Neuronal stem cell (in vitro differentiated cells): ENCODE measurements at regions not wholly inside any gene's neighbourhood (a gene's known extent, or its start where the extent isn't known, plus 50 kb on each side); places are given as distances from the start of the nearest gene placed in this dataset.

Experiments
- DNase-seq: peaks from one replicate; pipeline ENCODE4 v3.0.0-alpha.2; 2013; ENCODE audit warnings: low spot score
- H2AFZ ChIP-seq: one replicate; pipeline ENCODE4 v1.6.1; 2013; ENCODE audit warnings: mild to moderate bottlenecking, low read length, inconsistent platforms
- H2AK5ac ChIP-seq: 2 replicates; pipeline ENCODE4 v1.6.1; 2013; ENCODE audit warnings: low read depth, mild to moderate bottlenecking, inconsistent platforms, low read length, moderate library complexity, mixed read lengths
- H2BK120ac ChIP-seq: 2 replicates; pipeline ENCODE4 v1.6.1; 2013; ENCODE audit warnings: low read depth, mild to moderate bottlenecking, inconsistent platforms, low read length, moderate library complexity, mixed read lengths
- H2BK12ac ChIP-seq: one replicate; pipeline ENCODE4 v1.6.1; 2013; ENCODE audit warnings: low read length, inconsistent platforms
- H2BK15ac ChIP-seq: 2 replicates; pipeline ENCODE4 v1.6.1; 2013; ENCODE audit warnings: mild to moderate bottlenecking, low read length, inconsistent platforms, mixed read lengths
- H2BK5ac ChIP-seq: one replicate; pipeline ENCODE4 v1.6.1; 2013; ENCODE audit warnings: inconsistent platforms, mild to moderate bottlenecking, low read length, moderate library complexity
- H3K14ac ChIP-seq: one replicate; pipeline ENCODE4 v1.6.1; 2013; ENCODE audit warnings: low read length, inconsistent platforms
- H3K18ac ChIP-seq: 2 replicates; pipeline ENCODE4 v1.6.1; 2013; ENCODE audit warnings: low read length, inconsistent platforms
- H3K23ac ChIP-seq: 2 replicates; pipeline ENCODE4 v1.6.1; 2013; ENCODE audit warnings: low read depth, mild to moderate bottlenecking, mixed read lengths, low read length, inconsistent platforms; ENCODE audit not compliant: poor library complexity
- H3K27ac ChIP-seq: replicated peaks from 3 replicates; pipeline ENCODE4 v1.5.1; 2013; ENCODE audit warnings: low read length, inconsistent platforms
- H3K27me3 ChIP-seq, 3 experiments: 2 replicates each; pipeline ENCODE4 v1.6.1; 2013; ENCODE audit warnings: low read length in 3 of 3, mild to moderate bottlenecking in 2 of 3, inconsistent platforms in 1 of 3, low read depth in 1 of 3, mixed read lengths in 1 of 3, moderate library complexity in 1 of 3; ENCODE audit not compliant: control insufficient read depth in 3 of 3, insufficient read depth in 3 of 3
- H3K36me3 ChIP-seq, 2 donors: replicated peaks in 1 of 2; 2 replicates each; pipeline ENCODE4 v1.6.1; 2013; ENCODE audit warnings: low read length in 2 of 2; ENCODE audit not compliant: control insufficient read depth in 2 of 2, insufficient read depth in 2 of 2
- H3K4ac ChIP-seq: 2 replicates; pipeline ENCODE4 v1.6.1; 2013; ENCODE audit warnings: inconsistent platforms, mild to moderate bottlenecking, low read length, moderate library complexity
- H3K4me1 ChIP-seq, 2 donors: 1 replicate in 1 of 2; 2 replicates in 1 of 2; pipeline ENCODE4 v1.6.1; 2013; ENCODE audit warnings: low read length in 2 of 2, low read depth in 1 of 2; ENCODE audit not compliant: control insufficient read depth in 2 of 2, insufficient read depth in 1 of 2
- H3K4me2 ChIP-seq: one replicate; pipeline ENCODE4 v1.6.1; 2013; ENCODE audit warnings: mild to moderate bottlenecking, low read length, inconsistent platforms; ENCODE audit not compliant: insufficient read depth, poor library complexity, severe bottlenecking
- H3K4me3 ChIP-seq, 2 donors: 2 replicates each; pipeline ENCODE4 v1.5.1; 2013; ENCODE audit warnings: low read length in 2 of 2, mild to moderate bottlenecking in 2 of 2, inconsistent platforms in 1 of 2, moderate library complexity in 1 of 2
- H3K79me1 ChIP-seq: one replicate; pipeline ENCODE4 v1.6.1; 2013; ENCODE audit warnings: low read depth, mild to moderate bottlenecking, inconsistent platforms, low read length, moderate library complexity
- H3K9ac ChIP-seq: one replicate; pipeline ENCODE4 v1.6.1; 2013; ENCODE audit warnings: mild to moderate bottlenecking, low read depth, low read length, inconsistent platforms; ENCODE audit not compliant: poor library complexity
- H3K9me3 ChIP-seq, 2 donors: replicated peaks in 1 of 2; 2 replicates each; pipeline versions ENCODE3 to v1.6.1; 2013; ENCODE audit warnings: low read length in 2 of 2, mild to moderate bottlenecking in 2 of 2, inconsistent platforms in 1 of 2, low read depth in 1 of 2, mixed read lengths in 1 of 2, moderate library complexity in 1 of 2; ENCODE audit not compliant: control insufficient read depth in 2 of 2, insufficient read depth in 1 of 2
- H4K8ac ChIP-seq: one replicate; pipeline ENCODE4 v1.6.1; 2013; ENCODE audit warnings: low read depth, mild to moderate bottlenecking, inconsistent platforms, low read length, moderate library complexity
- H4K91ac ChIP-seq: one replicate; pipeline ENCODE4 v1.6.1; 2013; ENCODE audit warnings: low read length, low read depth, mild to moderate bottlenecking, inconsistent platforms; ENCODE audit not compliant: poor library complexity
- WGBS, 2 donors: extraction: QIAGEN DNeasy Blood & Tissue Kit; methylation state at CpG; one replicate each; pipeline ENCODE4 v1.1.7; 2013; ENCODE audit warnings: missing lambda C conversion rate in 2 of 2, mixed read lengths in 1 of 2; ENCODE audit not compliant: insufficient read length in 2 of 2, insufficient replicate concordance in 1 of 2; ENCODE audit errors: extremely low coverage in 2 of 2; 5-methylcytosine and 5-hydroxymethylcytosine counted together

DNA sequence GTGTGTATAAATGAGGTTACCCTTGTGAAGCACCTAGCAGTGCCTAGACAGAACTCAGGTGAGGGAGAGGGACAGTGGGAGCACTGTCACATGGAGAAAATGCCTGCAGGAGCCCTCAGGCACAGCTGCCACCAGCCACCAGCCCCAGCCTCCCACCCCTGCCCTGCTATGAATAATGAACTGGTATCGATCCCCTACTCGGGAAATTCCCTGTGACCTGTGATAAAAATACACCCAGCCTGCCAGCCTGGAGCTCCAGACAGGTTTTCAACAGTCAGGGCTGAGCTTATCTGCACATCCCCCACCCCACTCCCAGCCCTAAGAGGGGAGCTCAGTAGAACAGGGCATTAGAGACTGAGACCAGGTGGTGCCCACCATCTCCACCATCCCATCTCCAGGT lies 159.6 kb upstream of the PJA1 start:
- peaks cover 0 to 3% (median 0%) of the 10 kb centered on the region in 3 experiments for H3K27me3 ChIP-seq
- no peak overlapping the region for H2BK120ac ChIP-seq
- no peak overlapping the region for H3K27ac ChIP-seq
- no peak overlapping the region for H2BK15ac ChIP-seq
- H3K4me1 ChIP-seq = peaks cover 0 to 7% of the 10 kb centered on the region in 2 donors
- H3K14ac ChIP-seq = no peak overlapping the region
- H2AK5ac ChIP-seq = no peak overlapping the region
- no peak for DNase-seq
- H3K23ac ChIP-seq = no peak overlapping the region
- no peak overlapping the region for H3K4me2 ChIP-seq
- H3K9ac ChIP-seq = no peak overlapping the region
- no peak overlapping the region for H3K4ac ChIP-seq
- H2BK12ac ChIP-seq = no peak overlapping the region
- no peak overlapping the region for H2AFZ ChIP-seq
- WGBS, 2 donors = no CpG with 5 or more reads among the region's 2 CpGs
- H3K4me3 ChIP-seq = no peak overlapping the region
- no peak overlapping the region for H4K8ac ChIP-seq
- no peaks in the 10 kb centered on the region for H3K79me1 ChIP-seq
- H3K36me3 ChIP-seq = no peaks in the 10 kb centered on the region
- H4K91ac ChIP-seq = no peak overlapping the region
- no peak overlapping the region for H2BK5ac ChIP-seq
- H3K9me3 ChIP-seq = no peaks in the 10 kb centered on the region
- H3K18ac ChIP-seq = no peak overlapping the region

DNA sequence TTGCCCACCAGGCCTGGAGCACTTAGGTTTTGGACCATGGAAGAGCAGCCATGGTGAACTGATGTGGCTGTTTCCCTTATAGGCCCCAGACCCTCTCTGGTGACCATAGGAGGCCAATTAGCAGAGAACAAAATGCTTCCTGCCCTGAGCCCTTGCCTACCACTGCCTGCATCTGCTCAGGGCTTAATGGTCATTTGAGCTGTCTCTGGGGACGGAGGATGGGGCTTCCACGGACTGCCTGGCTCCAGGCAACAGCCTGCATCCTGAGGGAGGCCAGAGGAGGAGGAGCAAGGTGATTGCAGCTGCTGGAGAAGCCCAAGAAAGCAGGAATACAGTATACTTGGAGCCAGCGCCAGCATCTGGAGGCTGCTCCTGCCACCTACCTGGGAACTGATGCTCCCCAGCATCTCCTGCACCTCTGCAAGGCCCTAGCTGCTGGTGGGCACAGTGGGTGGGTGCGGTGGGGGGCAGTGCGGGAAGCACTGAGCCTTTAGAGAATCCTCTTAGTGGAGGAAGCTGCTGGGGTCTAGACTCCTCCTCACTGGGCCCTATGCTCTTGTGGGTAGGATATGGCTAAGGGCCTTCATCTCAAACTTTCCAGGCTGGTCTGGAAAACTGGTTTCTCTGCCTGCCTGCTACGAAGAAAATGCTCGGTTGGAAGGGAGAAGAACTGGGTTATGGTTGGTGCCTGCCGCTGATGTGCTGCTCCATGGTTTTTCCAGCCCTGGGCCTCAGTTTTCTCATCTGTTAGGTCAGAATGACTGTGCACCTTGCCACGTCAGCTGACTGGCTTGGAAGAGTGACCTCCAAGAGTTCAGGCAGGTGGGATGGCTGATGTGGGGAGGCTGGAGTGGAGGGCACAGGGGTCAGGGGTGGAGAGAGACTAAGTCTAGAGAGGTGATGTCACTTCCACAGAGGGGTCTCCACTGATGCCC lies 158.8 kb upstream of the PJA1 start:
- Histone ChIP-seq H3K4ac (no peak overlapping the region), H2BK120ac (no peak overlapping the region), H3K9ac (peak overlapping the region; percentile 44), H3K4me1 (peaks cover 0 to 7% of the 10 kb centered on the region in 2 donors), H2BK5ac (peak overlapping the region; percentile 13), H4K91ac (no peak overlapping the region), H2BK12ac (peak overlapping the region; percentile 84), H2BK15ac (no peak overlapping the region), H2AFZ (no peak overlapping the region), H4K8ac (no peak overlapping the region), H3K79me1 (no peaks in the 10 kb centered on the region), H3K14ac (peak overlapping the region; percentile 56), H3K9me3 (no peaks in the 10 kb centered on the region), H3K27me3 (peaks cover 0 to 3% (median 0%) of the 10 kb centered on the region in 3 experiments), H3K36me3 (no peaks in the 10 kb centered on the region), H3K4me2 (no peak overlapping the region), H3K18ac (no peak overlapping the region), H3K23ac (no peak overlapping the region), H3K27ac (no peak overlapping the region), H2AK5ac (no peak overlapping the region), H3K4me3 (no peak overlapping the region)
- DNase-seq = no peak
- no CpG with 5 or more reads among the region's 9 CpGs for WGBS, 2 donors

DNA sequence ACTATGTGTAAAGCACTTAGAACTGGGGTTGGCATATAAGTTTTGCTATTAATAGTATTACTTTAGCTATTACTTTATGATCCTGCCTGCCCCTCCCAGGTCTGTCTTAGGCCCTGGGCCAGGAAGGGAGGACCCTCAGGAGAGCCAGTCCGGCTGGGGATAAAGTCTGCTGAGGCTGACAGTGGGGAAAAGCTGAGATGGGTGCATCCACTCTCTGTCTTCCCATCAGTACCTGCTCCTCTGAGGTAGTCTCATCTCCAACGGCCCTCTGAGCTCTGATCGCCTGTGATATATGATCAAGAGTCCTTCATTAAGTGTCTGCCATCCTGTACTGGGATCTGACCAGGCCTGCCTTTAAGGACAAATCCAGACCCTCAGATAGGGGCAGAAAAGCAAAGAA lies 156.5 kb upstream of the PJA1 start:
- Histone ChIP-seq H2BK12ac (no peak overlapping the region), H3K27ac (no peak overlapping the region), H4K91ac (no peak overlapping the region), H3K79me1 (no peaks in the 10 kb centered on the region), H2AFZ (no peak overlapping the region), H3K18ac (no peak overlapping the region), H3K27me3 (peaks cover 0 to 3% (median 0%) of the 10 kb centered on the region in 3 experiments), H3K4me2 (no peak overlapping the region), H2BK120ac (no peak overlapping the region), H3K9ac (no peak overlapping the region), H3K14ac (no peak overlapping the region), H3K4me3 (no peak overlapping the region), H3K4me1 (peaks cover 0 to 13% of the 10 kb centered on the region in 2 donors), H4K8ac (no peak overlapping the region), H3K9me3 (no peaks in the 10 kb centered on the region), H3K36me3 (no peaks in the 10 kb centered on the region), H3K4ac (no peak overlapping the region), H2AK5ac (no peak overlapping the region), H2BK5ac (no peak overlapping the region), H2BK15ac (no peak overlapping the region), H3K23ac (no peak overlapping the region)
- WGBS, 2 donors = no CpG with 5 or more reads among the region's 3 CpGs
- DNase-seq = no peak

DNA sequence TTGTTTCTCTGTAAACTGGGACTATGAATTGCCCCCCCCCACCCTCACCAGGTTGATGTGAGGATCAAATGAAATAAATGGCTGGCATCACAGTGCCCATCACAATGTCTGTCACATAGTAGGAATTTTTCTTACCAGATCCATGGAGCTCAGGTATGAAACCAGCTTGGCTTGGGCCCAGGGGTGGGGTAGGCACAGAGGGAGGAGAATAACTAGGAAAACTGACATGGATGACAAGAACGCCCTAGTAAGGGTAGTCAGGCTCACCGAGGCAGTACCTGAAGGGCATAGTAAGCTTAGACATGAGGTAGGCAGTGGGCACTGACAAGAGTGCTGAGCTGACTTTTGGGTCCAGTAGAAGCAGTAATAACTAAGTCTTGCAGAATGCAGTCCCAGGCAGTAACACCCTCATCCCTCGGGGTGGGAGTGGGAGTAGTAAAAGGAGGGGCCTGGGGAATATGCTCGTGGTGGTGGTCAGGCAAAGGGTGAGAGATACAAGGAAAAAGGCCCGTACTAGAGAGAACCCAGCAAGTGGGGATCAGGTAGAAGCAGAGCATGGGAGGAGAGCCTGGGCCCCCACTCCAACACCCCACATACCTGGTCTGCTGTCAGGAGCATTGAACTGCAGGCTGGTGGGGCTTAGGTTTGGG lies 155.9 kb upstream of the PJA1 start:
- WGBS, 2 donors = no CpG with 5 or more reads among the region's 5 CpGs
- no peak for DNase-seq

More for the DNA sequence above, 155.9 kb upstream of the PJA1 start:
- Histone ChIP-seq H4K91ac (no peak overlapping the region), H2BK12ac (no peak overlapping the region), H3K23ac (no peak overlapping the region), H2BK5ac (no peak overlapping the region), H3K18ac (no peak overlapping the region), H2BK15ac (no peak overlapping the region), H3K27me3 (peaks cover 0 to 6% (median 0%) of the 10 kb centered on the region in 3 experiments), H3K36me3 (no peaks in the 10 kb centered on the region), H3K14ac (no peak overlapping the region), H3K4ac (no peak overlapping the region), H2AK5ac (no peak overlapping the region), H3K27ac (no peak overlapping the region), H3K9me3 (no peaks in the 10 kb centered on the region), H2AFZ (no peak overlapping the region), H3K9ac (no peak overlapping the region), H3K4me1 (peaks cover 0 to 14% of the 10 kb centered on the region in 2 donors), H3K4me3 (no peak overlapping the region), H4K8ac (no peak overlapping the region), H3K79me1 (no peaks in the 10 kb centered on the region), H2BK120ac (no peak overlapping the region), H3K4me2 (no peak overlapping the region)
